Central memory CD8-positive, alpha-beta T cell (primary cell): ENCODE measurements at regions not wholly inside any gene's neighbourhood (a gene's known extent, or its start where the extent isn't known, plus 50 kb on each side); places are given as distances from the start of the nearest gene placed in this dataset.
A peak's percentile ranks its signal among the peaks of the same experiment; 100 is the strongest.

ENCODE experiments used
- ATAC-seq: fragments of 150-1000 bp; cut with Tn5 transposase; replicated peaks from 2 replicates; pipeline ENCODE4 v1.10.0; 2022; ENCODE audit warnings: mild to moderate bottlenecking, moderate FRiP score, moderate number of reproducible peaks; ENCODE audit not compliant: poor library complexity, severe bottlenecking; ENCODE audit errors: extremely low read depth
- DNase-seq, 2 donors: peaks; one replicate each; pipeline ENCODE4 v3.0.0; 2021; ENCODE audit warnings: low spot score in 2 of 2
- H3K27ac Mint-ChIP-seq: one replicate; pipeline ENCODE4 v1.8.0; 2022; ENCODE audit warnings: low read depth, mild to moderate bottlenecking, moderate library complexity, mixed read lengths
- H3K27me3 Mint-ChIP-seq: one replicate; pipeline ENCODE4 v1.8.0; 2022; ENCODE audit warnings: mixed read lengths
- H3K36me3 Mint-ChIP-seq: one replicate; pipeline ENCODE4 v1.8.0; 2022; ENCODE audit warnings: mild to moderate bottlenecking, moderate library complexity, mixed read lengths; ENCODE audit not compliant: insufficient read depth
- H3K4me1 Mint-ChIP-seq: one replicate; pipeline ENCODE4 v1.8.0; 2022; ENCODE audit warnings: mixed read lengths
- H3K4me3 Mint-ChIP-seq: one replicate; pipeline ENCODE4 v1.8.0; 2022; ENCODE audit warnings: mild to moderate bottlenecking, moderate library complexity, mixed read lengths
- H3K9me3 Mint-ChIP-seq: one replicate; pipeline ENCODE4 v1.8.0; 2022; ENCODE audit warnings: mixed read lengths

- no peak overlapping the region for H3K27ac Mint-ChIP-seq
- no peaks in the 10 kb centered on the region for H3K36me3 Mint-ChIP-seq
- H3K4me1 Mint-ChIP-seq, result no peaks in the 10 kb centered on the region
- H3K9me3 Mint-ChIP-seq, result peaks cover 30% of the 10 kb centered on the region
- no peak for DNase-seq
- H3K4me3 Mint-ChIP-seq, result no peak overlapping the region
- H3K27me3 Mint-ChIP-seq, result no peaks in the 10 kb centered on the region
- ATAC-seq, result no peak
These were observed 189.1 kb downstream of the CRPPA start for GRCh38 chr7:16232273-16232672.

GRCh38 chr7:16223963-16224707 is 197.2 kb downstream of the CRPPA start:
- H3K4me1 Mint-ChIP-seq, result peaks cover 14% of the 10 kb centered on the region
- H3K27me3 Mint-ChIP-seq, result no peaks in the 10 kb centered on the region
- ATAC-seq (peak; percentile 94), DNase-seq (peak in 1 of 2 donors; percentile 39)
- H3K36me3 Mint-ChIP-seq, result no peaks in the 10 kb centered on the region
- H3K27ac Mint-ChIP-seq, result no peak overlapping the region
- peaks cover 5% of the 10 kb centered on the region for H3K9me3 Mint-ChIP-seq
- peak overlapping the region; percentile 45 for H3K4me3 Mint-ChIP-seq

- H3K27me3 Mint-ChIP-seq, result no peaks in the 10 kb centered on the region
- H3K4me1 Mint-ChIP-seq, result no peaks in the 10 kb centered on the region
- no peak overlapping the region for H3K4me3 Mint-ChIP-seq
- DNase-seq, result no peak
- peaks cover 2% of the 10 kb centered on the region for H3K36me3 Mint-ChIP-seq
- no peak for ATAC-seq
- H3K27ac Mint-ChIP-seq, result no peak overlapping the region
- no peaks in the 10 kb centered on the region for H3K9me3 Mint-ChIP-seq
These were observed 208.7 kb downstream of the CRPPA start for GRCh38 chr7:16212610-16213009.

- H3K27me3 Mint-ChIP-seq, result no peaks in the 10 kb centered on the region
- H3K4me3 Mint-ChIP-seq, result no peak overlapping the region
- H3K4me1 Mint-ChIP-seq, result no peaks in the 10 kb centered on the region
- H3K9me3 Mint-ChIP-seq, result no peaks in the 10 kb centered on the region
- H3K36me3 Mint-ChIP-seq, result peaks cover 2% of the 10 kb centered on the region
- no peak for DNase-seq
- no peak overlapping the region for H3K27ac Mint-ChIP-seq
- ATAC-seq, result no peak
These were observed 209.3 kb downstream of the CRPPA start for GRCh38 chr7:16212032-16212431.

- Mint-ChIP-seq H3K27me3 (no peaks in the 10 kb centered on the region), H3K9me3 (no peaks in the 10 kb centered on the region), H3K4me1 (no peaks in the 10 kb centered on the region), H3K36me3 (peaks cover 2% of the 10 kb centered on the region), H3K4me3 (no peak overlapping the region), H3K27ac (no peak overlapping the region)
- ATAC-seq, result no peak
- no peak for DNase-seq
These were observed 209.9 kb downstream of the CRPPA start for GRCh38 chr7:16211402-16211925.

GRCh38 chr7:16210171-16210570 is 211.2 kb downstream of the CRPPA start:
- no peak overlapping the region for H3K4me3 Mint-ChIP-seq
- H3K4me1 Mint-ChIP-seq, result no peaks in the 10 kb centered on the region
- no peak overlapping the region for H3K27ac Mint-ChIP-seq
- peaks cover 2% of the 10 kb centered on the region for H3K36me3 Mint-ChIP-seq
- ATAC-seq (no peak), DNase-seq (no peak)
- H3K27me3 Mint-ChIP-seq, result no peaks in the 10 kb centered on the region
- H3K9me3 Mint-ChIP-seq, result no peaks in the 10 kb centered on the region

- ATAC-seq (no peak), DNase-seq (no peak)
- no peak overlapping the region for H3K27ac Mint-ChIP-seq
These were observed 214.0 kb downstream of the CRPPA start for GRCh38 chr7:16207321-16207720.

GRCh38 chr7:16205466-16205865 is 215.9 kb downstream of the CRPPA start:
- peaks cover 2% of the 10 kb centered on the region for H3K36me3 Mint-ChIP-seq
- DNase-seq (no peak), ATAC-seq (no peak)
- peaks cover 7% of the 10 kb centered on the region for H3K27me3 Mint-ChIP-seq
- no peak overlapping the region for H3K4me3 Mint-ChIP-seq
- H3K9me3 Mint-ChIP-seq, result no peaks in the 10 kb centered on the region
- H3K27ac Mint-ChIP-seq, result no peak overlapping the region
- H3K4me1 Mint-ChIP-seq, result no peaks in the 10 kb centered on the region

More at GRCh38 chr7:16207321-16207720, 214.0 kb downstream of the CRPPA start:
- H3K4me1 Mint-ChIP-seq, result no peaks in the 10 kb centered on the region
- H3K27me3 Mint-ChIP-seq, result no peaks in the 10 kb centered on the region
- H3K4me3 Mint-ChIP-seq, result no peak overlapping the region
- H3K9me3 Mint-ChIP-seq, result no peaks in the 10 kb centered on the region
- H3K36me3 Mint-ChIP-seq, result peaks cover 2% of the 10 kb centered on the region

GRCh38 chr7:16204953-16205352 is 216.4 kb downstream of the CRPPA start:
- Mint-ChIP-seq H3K9me3 (no peaks in the 10 kb centered on the region), H3K4me3 (no peak overlapping the region), H3K4me1 (no peaks in the 10 kb centered on the region), H3K27ac (no peak overlapping the region), H3K36me3 (peaks cover 2% of the 10 kb centered on the region), H3K27me3 (peaks cover 7% of the 10 kb centered on the region)
- DNase-seq (no peak), ATAC-seq (no peak)

GRCh38 chr7:16203065-16203464 is 218.3 kb downstream of the CRPPA start:
- Mint-ChIP-seq H3K4me3 (no peak overlapping the region), H3K4me1 (no peaks in the 10 kb centered on the region), H3K27ac (no peak overlapping the region), H3K9me3 (no peaks in the 10 kb centered on the region), H3K36me3 (no peaks in the 10 kb centered on the region), H3K27me3 (peaks cover 7% of the 10 kb centered on the region)
- DNase-seq (no peak), ATAC-seq (no peak)

GRCh38 chr7:16202303-16202702 is 219.0 kb downstream of the CRPPA start:
- Mint-ChIP-seq H3K27me3 (peaks cover 7% of the 10 kb centered on the region), H3K36me3 (no peaks in the 10 kb centered on the region), H3K9me3 (no peaks in the 10 kb centered on the region), H3K4me1 (no peaks in the 10 kb centered on the region), H3K4me3 (no peak overlapping the region), H3K27ac (no peak overlapping the region)
- no peak for DNase-seq
- ATAC-seq, result no peak

- Mint-ChIP-seq H3K9me3 (no peaks in the 10 kb centered on the region), H3K4me3 (no peak overlapping the region), H3K36me3 (no peaks in the 10 kb centered on the region), H3K27ac (no peak overlapping the region), H3K4me1 (peaks cover 3% of the 10 kb centered on the region), H3K27me3 (peaks cover 7% of the 10 kb centered on the region)
- DNase-seq (no peak), ATAC-seq (no peak)
These were observed 220.7 kb downstream of the CRPPA start for GRCh38 chr7:16200591-16200990.

- H3K9me3 Mint-ChIP-seq, result no peaks in the 10 kb centered on the region
- H3K36me3 Mint-ChIP-seq, result no peaks in the 10 kb centered on the region
- DNase-seq (no peak), ATAC-seq (no peak)
- peaks cover 6% of the 10 kb centered on the region for H3K4me1 Mint-ChIP-seq
- no peaks in the 10 kb centered on the region for H3K27me3 Mint-ChIP-seq
- H3K27ac Mint-ChIP-seq, result no peak overlapping the region
- no peak overlapping the region for H3K4me3 Mint-ChIP-seq
These were observed 227.7 kb downstream of the CRPPA start for GRCh38 chr7:16193631-16194030.
